ENCODE measurements at regions not wholly inside any gene's neighbourhood (a gene's known extent, or its start where the extent isn't known, plus 50 kb on each side); places are given as distances from the start of the nearest gene placed in this dataset.
"Not testable (repeated sequence)": the region's sequence is repeated elsewhere in the genome, so short reads cannot be mapped to it uniquely, and the experiment has no call there.

DNA sequence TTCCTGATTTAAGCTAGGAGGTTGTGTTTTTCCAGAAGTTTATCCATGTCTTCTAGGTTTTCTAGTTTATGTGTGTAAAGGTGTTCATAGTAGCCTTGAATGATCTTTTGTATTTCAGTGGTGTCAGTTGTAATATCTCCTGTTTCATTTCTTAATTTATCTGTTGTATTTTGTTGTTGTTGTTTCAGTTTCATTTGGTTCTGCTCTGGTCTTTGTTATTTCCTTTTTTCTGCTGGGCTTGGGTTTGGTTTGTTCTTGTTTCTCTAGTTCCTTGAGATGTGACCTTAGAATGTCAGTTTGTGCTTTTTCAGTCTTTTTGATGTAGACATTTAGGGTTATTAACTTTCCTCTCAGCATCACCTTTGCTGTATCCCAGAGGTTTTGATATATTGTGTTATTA, 62.8 kb downstream of the SCP2D1 start:
- not testable (repeated sequence) for DNase-seq

DNA sequence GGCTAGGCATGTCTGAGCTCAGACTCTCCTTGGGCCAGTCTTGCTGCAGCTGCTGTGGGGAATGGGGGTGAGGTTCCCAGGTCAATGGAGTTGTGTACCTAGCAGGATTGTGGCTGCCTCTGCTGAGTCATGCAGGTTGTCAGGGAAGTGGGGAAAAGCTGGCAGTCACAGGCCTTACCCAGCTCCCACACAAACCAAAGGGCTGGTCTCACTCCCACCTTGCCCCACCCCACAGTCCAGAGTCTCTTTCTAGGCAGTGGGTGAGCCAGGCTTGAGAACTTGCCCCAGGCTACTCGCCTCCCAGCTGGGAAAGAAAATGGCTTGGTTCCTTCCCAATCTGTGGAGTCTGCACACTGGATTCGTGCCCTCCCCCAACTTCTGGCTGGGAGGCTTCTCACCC, 65.7 kb downstream of the SCP2D1 start:
- DNase-seq: no peak

DNA sequence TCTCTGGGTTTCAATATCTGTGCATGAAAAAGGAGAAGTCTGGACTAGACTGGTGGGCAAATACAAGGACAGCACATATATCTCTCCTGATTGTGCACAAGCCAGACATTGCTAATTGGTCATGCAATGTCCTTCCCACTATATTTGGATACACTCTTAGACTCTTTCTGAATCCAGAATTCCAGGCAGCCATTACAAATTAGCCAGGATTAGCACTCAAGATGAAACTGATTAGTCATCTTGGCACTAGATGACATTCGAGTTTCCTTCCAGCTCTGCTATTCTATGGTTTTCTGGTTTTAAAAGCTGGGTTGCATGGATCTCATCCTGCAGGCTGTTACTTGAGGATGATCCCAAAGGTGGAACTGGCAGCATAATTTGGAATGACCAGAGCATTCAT, 73.2 kb downstream of the SCP2D1 start:
- no peak for DNase-seq

- DNase-seq: no peak
These were observed 88.6 kb downstream of the SCP2D1 start for GRCh38 chr20:18901980-18902737.

- DNase-seq: no peak
These were observed 90.6 kb downstream of the SCP2D1 start for GRCh38 chr20:18904192-18904591.

DNA sequence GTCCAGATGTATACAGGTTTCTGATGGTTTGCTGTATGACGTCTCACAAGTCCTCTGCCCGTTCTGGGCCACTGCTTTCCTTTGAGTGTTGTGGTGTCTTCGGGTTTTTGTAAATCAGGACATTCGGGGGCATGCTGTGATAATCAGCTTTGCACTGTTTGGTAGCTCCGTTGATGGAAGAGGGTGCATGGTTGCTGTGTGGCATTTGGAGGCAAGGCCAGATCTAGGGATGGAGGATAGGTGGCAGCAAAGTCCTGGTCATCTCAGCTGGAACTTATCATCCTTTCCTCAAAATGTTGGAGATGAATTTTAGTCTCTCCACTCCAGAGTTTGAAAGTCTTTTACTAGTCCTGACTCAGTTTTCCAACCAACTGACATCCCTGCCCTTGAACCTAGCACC, 91.0 kb downstream of the SCP2D1 start:
- no peak for DNase-seq

- DNase-seq: no peak
These were observed 92.5 kb downstream of the SCP2D1 start for GRCh38 chr20:18906046-18906445.

- DNase-seq: no peak
These were observed 93.8 kb downstream of the SCP2D1 start for GRCh38 chr20:18907353-18907752.

DNA sequence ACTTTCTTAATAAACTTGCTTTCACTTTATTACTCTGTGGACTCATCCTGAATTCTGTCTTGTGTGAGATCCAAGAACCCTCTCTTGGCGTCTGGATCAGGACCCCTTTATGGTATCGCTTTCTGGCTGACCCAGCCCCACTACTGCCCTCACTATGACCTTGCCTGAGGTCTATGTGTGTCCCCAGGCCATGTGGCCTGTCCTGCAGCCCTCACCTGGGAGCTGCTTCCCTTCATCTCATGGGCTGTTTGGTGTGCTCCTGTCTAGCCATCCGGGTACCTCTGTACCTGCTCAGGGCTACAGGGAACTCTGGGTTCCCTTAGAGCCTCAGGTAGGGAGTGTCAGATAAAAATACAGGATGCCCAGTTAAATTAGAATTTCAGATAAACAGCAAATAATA, 94.5 kb downstream of the SCP2D1 start:
- DNase-seq: no peak

- no peak for DNase-seq
These were observed 95.7 kb downstream of the SCP2D1 start for GRCh38 chr20:18909254-18909653.

GRCh38 chr20:18913701-18914100, 100.1 kb downstream of the SCP2D1 start:
- DNase-seq: no peak

GRCh38 chr20:18914796-18915195, 101.2 kb downstream of the SCP2D1 start:
- DNase-seq: no peak

DNA sequence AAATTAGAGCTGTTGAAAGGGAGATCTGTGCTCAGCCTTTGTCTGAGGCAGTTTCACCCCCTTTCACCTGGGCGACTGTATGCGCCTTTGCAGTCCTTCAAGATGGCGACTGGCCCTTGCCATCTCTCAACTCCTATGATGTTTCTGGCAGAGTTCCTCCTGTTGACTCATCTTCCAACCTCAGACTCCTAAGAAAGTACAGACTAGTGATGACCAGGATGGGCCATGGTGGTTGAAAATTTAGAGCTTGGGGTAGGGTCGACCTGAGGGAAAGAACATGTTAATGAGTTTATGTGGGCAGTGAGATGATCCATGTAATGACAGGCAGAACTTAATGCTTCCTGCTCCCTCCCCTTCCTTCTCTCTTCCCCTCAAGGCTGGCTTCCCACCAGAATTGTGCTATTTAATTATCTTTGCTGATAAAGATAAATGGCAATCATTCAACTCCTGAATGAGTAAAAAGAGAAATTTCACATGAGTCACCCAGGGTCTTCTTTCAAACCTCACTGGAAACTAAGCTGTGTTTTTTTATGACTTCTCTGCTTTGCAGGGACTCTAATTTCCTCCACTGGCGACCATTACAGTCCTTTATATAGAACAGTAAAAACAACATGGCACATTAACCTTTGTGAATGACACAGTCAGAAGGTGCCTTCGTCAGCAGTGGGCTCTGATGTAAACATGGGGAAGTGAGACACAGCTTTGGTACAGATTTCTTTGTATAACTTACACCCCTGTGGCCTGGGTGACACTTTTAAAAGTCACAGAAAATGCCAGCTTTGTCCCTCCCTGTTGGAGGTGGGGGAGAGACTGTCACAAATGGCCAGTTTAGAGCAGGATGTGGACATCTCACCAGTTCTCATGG, 103.5 kb downstream of the SCP2D1 start:
- no peak for DNase-seq

DNA sequence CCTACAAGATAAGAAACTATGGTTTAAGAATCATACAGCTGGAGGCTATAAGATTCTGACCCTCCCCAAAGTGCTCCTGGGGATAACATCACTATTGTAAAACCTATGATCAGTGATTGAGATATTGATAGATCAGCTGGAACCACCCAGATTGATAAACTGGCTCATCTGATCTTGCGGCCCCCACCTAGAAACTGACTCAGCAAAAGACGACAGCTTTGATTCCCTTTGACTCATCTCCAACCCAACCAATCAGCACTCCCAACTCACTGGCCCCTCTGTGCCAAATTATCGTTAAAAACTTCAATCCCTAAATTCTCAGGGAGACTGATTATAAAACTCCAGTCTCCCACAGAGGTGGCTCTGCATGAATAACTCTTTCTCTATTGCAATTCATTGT, 106.4 kb downstream of the SCP2D1 start:
- no peak for DNase-seq

- no peak for DNase-seq
These were observed 107.7 kb downstream of the SCP2D1 start for GRCh38 chr20:18921291-18921690.

- DNase-seq: no peak
These were observed 108.7 kb downstream of the SCP2D1 start for GRCh38 chr20:18922251-18922650.

DNA sequence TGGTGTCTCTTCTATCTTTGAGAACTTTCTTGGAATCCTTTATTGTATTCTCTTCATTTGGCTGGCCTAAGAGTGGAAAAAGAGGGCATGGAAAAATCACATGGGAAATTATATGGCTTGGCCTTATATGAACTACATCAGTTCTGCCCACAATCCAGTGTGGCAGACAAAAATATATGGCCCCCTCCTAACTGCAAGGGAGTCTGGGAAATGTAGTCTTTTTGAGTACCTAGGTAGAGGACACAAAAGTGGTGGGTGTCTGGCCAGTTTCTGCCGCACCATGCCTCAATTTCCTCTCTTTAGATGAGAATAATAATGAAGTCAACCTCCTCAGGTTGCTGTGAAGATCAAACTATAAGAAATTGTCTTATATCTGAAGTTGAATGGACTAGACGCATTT, 109.3 kb downstream of the SCP2D1 start:
- no peak for DNase-seq

DNA sequence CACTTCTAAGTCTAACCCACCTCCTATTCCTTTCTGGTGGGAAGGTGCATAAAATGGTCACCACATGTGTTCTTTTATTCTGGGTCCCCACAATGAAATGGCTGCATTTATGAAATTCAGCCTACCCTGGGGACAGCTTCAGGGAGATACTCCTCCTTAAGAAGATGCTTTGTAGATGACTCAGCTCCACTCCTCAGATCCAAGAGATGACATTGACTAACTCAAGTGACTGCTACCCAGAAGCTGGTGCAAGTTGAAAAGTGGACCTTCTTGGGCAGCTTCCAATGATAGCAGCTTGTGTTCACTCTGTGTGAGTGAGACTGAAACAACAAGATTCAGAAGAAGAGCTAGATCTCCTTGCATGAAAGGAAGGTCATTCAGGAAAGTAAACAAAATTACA, 113.4 kb downstream of the SCP2D1 start:
- DNase-seq: no peak

DNA sequence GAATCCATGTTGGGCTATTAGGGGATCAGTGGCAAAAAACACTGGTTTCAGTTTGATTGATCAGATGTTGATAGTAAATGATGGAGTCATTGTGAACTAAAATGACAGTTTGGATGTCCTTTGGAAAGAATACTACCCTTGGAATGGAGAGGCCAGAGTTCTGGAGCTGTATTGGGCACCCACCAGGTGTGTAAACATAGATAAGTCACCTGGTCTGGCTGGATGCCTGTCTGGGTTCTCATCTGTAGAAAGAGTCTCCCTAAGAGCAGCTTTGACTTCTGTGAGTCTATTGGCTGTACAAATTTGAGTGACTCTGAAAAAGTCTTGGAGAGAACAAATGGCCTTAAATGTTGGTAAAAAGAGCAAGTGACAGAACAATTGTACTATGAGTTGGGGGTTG, 115.0 kb downstream of the SCP2D1 start:
- DNase-seq: no peak

- no peak for DNase-seq
These were observed 116.2 kb downstream of the SCP2D1 start for GRCh38 chr20:18929800-18930199.

DNA sequence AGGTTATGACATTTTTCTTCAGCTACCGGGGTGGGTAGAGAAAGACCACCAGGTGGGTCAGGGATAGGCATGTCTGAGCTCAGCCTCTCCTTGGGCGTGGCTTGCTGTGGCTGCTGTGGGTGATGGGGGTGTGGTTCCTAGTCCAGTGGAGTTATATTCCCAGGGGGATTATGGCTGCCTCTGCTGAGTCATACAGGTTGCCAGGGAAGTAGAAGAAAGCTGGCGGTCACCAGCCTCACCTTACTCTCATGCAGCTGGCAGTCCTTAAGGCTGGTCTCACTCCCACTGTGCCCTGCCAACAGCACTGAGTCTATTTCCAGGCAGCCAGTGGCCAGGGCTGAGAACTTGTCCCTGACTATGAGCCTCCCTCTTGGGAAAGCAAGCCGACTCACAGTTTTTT, 130.0 kb downstream of the SCP2D1 start:
- DNase-seq: no peak

DNA sequence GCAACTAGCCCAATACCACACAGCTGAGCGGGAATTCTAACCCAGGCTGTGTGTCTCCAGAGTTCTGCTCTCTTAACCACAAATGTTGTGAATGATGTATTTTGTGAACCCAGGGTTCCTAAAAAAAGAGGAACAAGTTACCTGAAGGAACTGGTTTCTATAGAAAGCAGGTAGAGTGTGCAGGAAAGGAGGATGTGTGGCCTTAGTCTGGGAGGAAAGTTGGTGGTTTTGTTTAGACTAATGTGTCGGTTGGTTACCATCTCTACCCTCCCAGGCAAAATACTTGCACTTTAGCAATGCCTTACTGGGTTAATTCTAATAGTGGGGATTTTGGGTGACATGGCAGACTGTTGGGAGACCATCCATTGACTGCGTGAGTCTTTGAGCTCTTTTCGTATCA, 143.3 kb downstream of the SCP2D1 start:
- DNase-seq: no peak

GRCh38 chr20:18957328-18957727, 143.7 kb downstream of the SCP2D1 start:
- no peak for DNase-seq

GRCh38 chr20:18971121-18971520, 157.5 kb downstream of the SCP2D1 start:
- DNase-seq: no peak
